H1 (cell line): ENCODE measurements at regions not wholly inside any gene's neighbourhood (a gene's known extent, or its start where the extent isn't known, plus 50 kb on each side); places are given as distances from the start of the nearest gene placed in this dataset.

Experiments used
- CTCF ChIA-PET: fragments of 300-600 bp; sonication (Branson Sonifier 250); formaldehyde crosslinking; loops from one replicate; lab custom pipeline; 2021; ENCODE audit not compliant: partially characterized antibody; lab: Charles Lee
- POLR2A ChIA-PET: fragments of 300-600 bp; sonication (Branson Sonifier 250); formaldehyde crosslinking; loops from one replicate; lab custom pipeline; 2021; ENCODE audit warnings: inconsistent platforms; ENCODE audit not compliant: partially characterized antibody; lab: Charles Lee
- DNase-seq, 2 experiments: peaks; one replicate each; pipeline versions ENCODE4 v3.0.0 to v3.0.0-alpha.2; 2010 to 2022; ENCODE audit warnings: low spot score in 2 of 2, low read depth in 1 of 2, mixed read lengths in 1 of 2
- FAIRE-seq: peaks from 2 replicates; lab custom pipeline; 2011; peaks lifted over from hg19 to GRCh38; lab: Jason Lieb, UNC
- H2AFZ ChIP-seq: 2 replicates; pipeline ENCODE4 v1.8.1; 2012; ENCODE audit warnings: low read length, inconsistent platforms
- H2AK5ac ChIP-seq: 2 replicates; pipeline ENCODE4 v1.6.1; 2013; ENCODE audit warnings: low read depth, low read length
- H2BK120ac ChIP-seq: replicated peaks from 2 replicates; pipeline ENCODE3; 2013; ENCODE audit warnings: low read depth, low read length, inconsistent platforms
- H2BK12ac ChIP-seq: 2 replicates; pipeline ENCODE4 v1.6.1; 2013; ENCODE audit warnings: low read depth, low read length
- H2BK15ac ChIP-seq: 2 replicates; pipeline ENCODE4 v1.6.1; 2013; ENCODE audit warnings: low read length
- H2BK20ac ChIP-seq: 2 replicates; pipeline ENCODE4 v1.6.1; 2013; ENCODE audit warnings: low read length
- H2BK5ac ChIP-seq: 2 replicates; pipeline ENCODE4 v1.6.1; 2013; ENCODE audit warnings: low read depth, low read length
- H3K14ac ChIP-seq: 2 replicates; pipeline ENCODE4 v1.6.1; 2013; ENCODE audit warnings: inconsistent platforms; ENCODE audit not compliant: insufficient read length
- H3K18ac ChIP-seq: 2 replicates; pipeline ENCODE4 v1.6.1; 2013; ENCODE audit warnings: low read length; ENCODE audit errors: extremely low read depth
- H3K23ac ChIP-seq: 2 replicates; pipeline ENCODE4 v1.6.1; 2013; ENCODE audit warnings: inconsistent platforms; ENCODE audit not compliant: insufficient read length
- H3K23me2 ChIP-seq: 2 replicates; pipeline ENCODE4 v1.6.1; 2013; ENCODE audit warnings: low read depth, low read length
- H3K27ac ChIP-seq: 2 replicates; pipeline ENCODE4 v1.6.1; 2011; ENCODE audit warnings: low read depth, low read length, inconsistent platforms
- H3K27me3 ChIP-seq, 4 experiments: replicated peaks in 1 of 4; 1 replicate in 1 of 4; 2 replicates in 3 of 4; pipeline versions ENCODE4 v1.6.1 to v1.8.1; 2011 to 2013; ENCODE audit warnings: low read length in 3 of 4, mild to moderate bottlenecking in 3 of 4, inconsistent platforms in 2 of 4, mixed read lengths in 2 of 4, moderate library complexity in 1 of 4; ENCODE audit not compliant: control insufficient read depth in 3 of 4, insufficient read depth in 3 of 4; ENCODE audit errors: extremely low read depth in 1 of 4
- H3K36me3 ChIP-seq, 4 experiments: 2 replicates each; pipeline versions ENCODE4 v1.6.1 to v1.8.1; 2011 to 2013; ENCODE audit warnings: mild to moderate bottlenecking in 4 of 4, low read length in 3 of 4, moderate library complexity in 2 of 4, control low read depth in 1 of 4, inconsistent platforms in 1 of 4; ENCODE audit not compliant: insufficient read depth in 4 of 4, control insufficient read depth in 2 of 4
- H3K4ac ChIP-seq: replicated peaks from 2 replicates; pipeline ENCODE3; 2013; ENCODE audit warnings: low read length, low read depth, mixed read lengths, inconsistent platforms; ENCODE audit not compliant: insufficient read length
- H3K4me1 ChIP-seq, 4 experiments: replicated peaks in 1 of 4; 1 replicate in 1 of 4; 2 replicates in 3 of 4; pipeline versions ENCODE4 v1.6.1 to v1.8.1; 2011 to 2013; ENCODE audit warnings: low read length in 3 of 4, inconsistent platforms in 2 of 4, mixed read lengths in 1 of 4; ENCODE audit not compliant: insufficient read depth in 4 of 4, control insufficient read depth in 3 of 4
- H3K4me2 ChIP-seq, 2 experiments: 2 replicates each; pipeline versions ENCODE4 v1.6.1 to v1.8.1; 2011 to 2013; ENCODE audit warnings: low read depth in 2 of 2, low read length in 2 of 2, control low read depth in 1 of 2, inconsistent platforms in 1 of 2, mild to moderate bottlenecking in 1 of 2; ENCODE audit not compliant: insufficient read depth in 1 of 2
- H3K4me3 ChIP-seq, 4 experiments: fragments of 200-600, 300-600 bp in 1 of 4; sonication (generic), shearing (Covaris generic), sonication (Bioruptor Twin) in 1 of 4; 2 replicates each; pipeline versions ENCODE4 v1.5.1 to v1.8.1; 2011 to 2016; ENCODE audit warnings: low read length in 4 of 4, low read depth in 3 of 4, control low read depth in 2 of 4, inconsistent platforms in 2 of 4, mild to moderate bottlenecking in 2 of 4, mixed read lengths in 1 of 4, moderate library complexity in 1 of 4; ENCODE audit not compliant: insufficient read depth in 2 of 4; ENCODE audit errors: extremely low read depth in 1 of 4
- H3K56ac ChIP-seq: replicated peaks from 2 replicates; pipeline ENCODE3; 2013; ENCODE audit warnings: low read depth, mild to moderate bottlenecking, mixed read lengths, low read length, inconsistent platforms; ENCODE audit not compliant: insufficient read length
- H3K79me1 ChIP-seq: 2 replicates; pipeline ENCODE4 v1.6.1; 2013; ENCODE audit warnings: low read depth, low read length, control low read depth
- H3K79me2 ChIP-seq, 2 experiments: 2 replicates each; pipeline versions ENCODE4 v1.6.1 to v1.8.1; 2012 to 2013; ENCODE audit warnings: low read length in 2 of 2, mild to moderate bottlenecking in 2 of 2, inconsistent platforms in 1 of 2; ENCODE audit not compliant: insufficient read depth in 2 of 2, control insufficient read depth in 1 of 2
- H3K9ac ChIP-seq, 4 experiments: replicated peaks in 1 of 4; 1 replicate in 1 of 4; 2 replicates in 3 of 4; pipeline versions ENCODE4 v1.6.1 to v1.8.1; 2011 to 2013; ENCODE audit warnings: low read depth in 3 of 4, low read length in 3 of 4, control low read depth in 2 of 4, mild to moderate bottlenecking in 2 of 4, moderate library complexity in 2 of 4, inconsistent platforms in 1 of 4; ENCODE audit errors: extremely low read depth in 1 of 4
- H3K9me3 ChIP-seq, 2 experiments: 2 replicates each; pipeline versions ENCODE4 v1.6.1 to v1.8.1; 2012 to 2013; ENCODE audit warnings: mild to moderate bottlenecking in 2 of 2, moderate library complexity in 2 of 2, control low read depth in 1 of 2, inconsistent platforms in 1 of 2, low read depth in 1 of 2, low read length in 1 of 2, mixed read lengths in 1 of 2; ENCODE audit not compliant: insufficient read depth in 2 of 2
- H4K20me1 ChIP-seq, 2 experiments: replicated peaks in 1 of 2; 2 replicates each; pipeline versions ENCODE3 to v1.8.1; 2011 to 2013; ENCODE audit warnings: inconsistent platforms in 2 of 2, low read length in 2 of 2, mild to moderate bottlenecking in 1 of 2; ENCODE audit not compliant: insufficient read depth in 2 of 2, control insufficient read depth in 1 of 2
- H4K5ac ChIP-seq: 2 replicates; pipeline ENCODE4 v1.6.1; 2013; ENCODE audit warnings: low read length, low read depth, mixed read lengths, inconsistent platforms; ENCODE audit not compliant: insufficient read length
- H4K8ac ChIP-seq: 2 replicates; pipeline ENCODE4 v1.8.0; 2013; ENCODE audit warnings: mild to moderate bottlenecking, moderate library complexity, low read length, inconsistent platforms; ENCODE audit not compliant: insufficient read depth; ENCODE audit errors: extremely low read depth
- H4K91ac ChIP-seq: replicated peaks from 2 replicates; pipeline ENCODE3; 2013; ENCODE audit warnings: low read length, mixed read lengths, inconsistent platforms; ENCODE audit not compliant: insufficient read length
- HDAC2 ChIP-seq, 2 experiments: fragments of 300-600 bp in 1 of 2; sonication (generic) in 1 of 2; IDR thresholded peaks; 2 replicates each; pipeline ENCODE4 v1.6.1; 2011 to 2012; ENCODE audit warnings: low read depth in 2 of 2, low read length in 2 of 2, mild to moderate bottlenecking in 2 of 2, moderate library complexity in 2 of 2, borderline replicate concordance in 1 of 2, inconsistent platforms in 1 of 2
- JUND ChIP-seq: IDR thresholded peaks from 2 replicates; pipeline ENCODE4 v1.6.1; 2011; ENCODE audit warnings: mild to moderate bottlenecking, improper control_type of control experiment, low read length
- MAFK ChIP-seq: IDR thresholded peaks from 2 replicates; pipeline ENCODE4 v1.6.1; 2012; ENCODE audit warnings: low read depth, mild to moderate bottlenecking, improper control_type of control experiment, low read length
- NRF1 ChIP-seq: IDR thresholded peaks from 2 replicates; pipeline ENCODE4 v1.6.1; 2011; ENCODE audit warnings: mild to moderate bottlenecking, low read depth, low read length, improper control_type of control experiment
- RAD21 ChIP-seq, 2 experiments: IDR thresholded peaks in 1 of 2; conservative IDR thresholded peaks in 1 of 2; 2 replicates each; pipeline ENCODE4 v1.6.1; 2011; ENCODE audit warnings: low read depth in 2 of 2, low read length in 2 of 2, improper control_type of control experiment in 1 of 2, inconsistent platforms in 1 of 2, mild to moderate bottlenecking in 1 of 2, moderate library complexity in 1 of 2
- RFX5 ChIP-seq: IDR thresholded peaks from 2 replicates; pipeline ENCODE4 v1.6.1; 2011; ENCODE audit warnings: low read depth, low read length, improper control_type of control experiment, borderline replicate concordance
- SIRT6 ChIP-seq: IDR thresholded peaks from one replicate; pipeline ENCODE4 v1.7.1; 2012; ENCODE audit warnings: low read length, inconsistent platforms
- SP1 ChIP-seq: IDR thresholded peaks from 2 replicates; pipeline ENCODE4 v1.6.1; 2011; ENCODE audit warnings: low read depth, low read length
- SP4 ChIP-seq: IDR thresholded peaks from 2 replicates; pipeline ENCODE4 v1.6.1; 2012; ENCODE audit warnings: low read length, inconsistent platforms
- TAF7 ChIP-seq: optimal IDR thresholded peaks from 2 replicates; pipeline ENCODE3; 2011; ENCODE audit warnings: low read depth, mild to moderate bottlenecking, inconsistent platforms, low read length, moderate library complexity, borderline replicate concordance
- TCF12 ChIP-seq: IDR thresholded peaks from 2 replicates; pipeline ENCODE4 v1.6.1; 2011; ENCODE audit warnings: low read depth, mild to moderate bottlenecking, low read length
- YY1 ChIP-seq: IDR thresholded peaks from 2 replicates; pipeline ENCODE4 v1.6.1; 2011; ENCODE audit warnings: low read depth, mild to moderate bottlenecking, low read length
- WGBS, 2 experiments: shearing (Covaris generic) in 1 of 2; methylation state at CpG; one replicate each; pipeline versions ENCODE4 v1.1.6 to v1.1.7; 2013 to 2015; ENCODE audit warnings: low lambda C conversion rate in 2 of 2, mixed read lengths in 2 of 2, inconsistent platforms in 1 of 2, low coverage in 1 of 2, missing lambda C conversion rate in 1 of 2; ENCODE audit not compliant: insufficient replicate concordance in 2 of 2, insufficient coverage in 1 of 2, insufficient read length in 1 of 2; ENCODE audit errors: extremely low coverage in 1 of 2, missing lambda C conversion rate in 1 of 2; 5-methylcytosine and 5-hydroxymethylcytosine counted together
- TF ChIP-seq, protein P1 (sequence below): IDR thresholded peaks from 2 replicates; pipeline ENCODE4 v1.6.1; 2012; ENCODE audit warnings: low read length, inconsistent platforms

DNA sequence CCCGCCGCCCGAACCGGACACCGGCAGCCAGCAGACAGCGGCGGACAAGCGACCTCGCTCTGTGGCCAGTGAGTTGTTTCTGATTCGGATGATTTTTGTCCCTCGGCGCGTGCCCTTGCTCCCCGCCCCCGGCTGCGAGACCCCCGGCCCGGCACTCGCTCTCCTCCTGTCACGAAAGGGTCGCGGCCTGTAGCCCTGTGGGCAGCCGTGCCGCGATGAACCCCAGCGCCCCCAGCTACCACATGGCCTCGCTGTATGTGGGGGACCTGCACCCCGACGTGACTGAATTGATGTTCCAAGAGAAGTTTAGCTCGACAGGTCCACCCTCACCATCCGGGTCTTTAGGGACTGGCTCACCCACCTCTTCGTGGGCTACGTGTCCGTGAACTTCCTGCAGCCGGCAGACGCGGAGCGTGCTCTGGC lies 1257.5 kb upstream of the ACVR2A start:
- H3K27me3 ChIP-seq, result peaks cover 0 to 1% (median 0%) of the 10 kb centered on the region in 4 experiments; a peak in 1 of 7 replicates
- H3K23ac ChIP-seq, result no peak overlapping the region
- H3K4me3 ChIP-seq, result no peak overlapping the region
- ChIA-PET POLR2A (no interaction called here), CTCF (interaction anchor here (0.8 kb wide), 1 partner anchor 31 kb away, joined by 3 read pairs; no protein-coding TSS in a partner anchor)
- no peak overlapping the region for H2AFZ ChIP-seq
- DNase-seq (no peak), FAIRE-seq (no peak)
- no peak overlapping the region for H3K18ac ChIP-seq
- no peak overlapping the region for H3K4ac ChIP-seq
- no peak overlapping the region for H3K56ac ChIP-seq
- H2BK120ac ChIP-seq, result no peak overlapping the region
- 95% methylated on average over 21 of the region's 38 CpGs; no CpG with 5 or more reads in 1 of the 2 experiments for WGBS, 2 experiments
- no peak overlapping the region for H3K14ac ChIP-seq
- H3K79me2 ChIP-seq, result no peaks in the 10 kb centered on the region
- no peaks in the 10 kb centered on the region for H4K20me1 ChIP-seq
- 0 out of 2 replicates have a peak overlapping the region, but pooled peaks have one; percentile 42 for H4K8ac ChIP-seq
- no peak overlapping the region for H3K9ac ChIP-seq
- no peak overlapping the region; the same call in 1 of the 2 replicates for H2BK15ac ChIP-seq
- H2BK5ac ChIP-seq, result no peak overlapping the region
- no peak overlapping the region for H3K4me2 ChIP-seq
- H3K27ac ChIP-seq, result no peak overlapping the region
- H4K91ac ChIP-seq, result no peak overlapping the region
- H3K79me1 ChIP-seq, result no peaks in the 10 kb centered on the region
- no peak overlapping the region for H4K5ac ChIP-seq
- no peak overlapping the region for H2BK20ac ChIP-seq
- H2BK12ac ChIP-seq, result peak overlapping the region; percentile 62; the same call in 1 of the 2 replicates
- peaks cover 0 to 8% (median 1%) of the 10 kb centered on the region in 4 experiments; a peak in 1 of 7 replicates for H3K4me1 ChIP-seq
- no peaks in the 10 kb centered on the region for H3K36me3 ChIP-seq
- H3K23me2 ChIP-seq, result no peaks in the 10 kb centered on the region; the same call in 1 of the 2 replicates
- no peak overlapping the region for H2AK5ac ChIP-seq
- peaks cover 0 to 4% of the 10 kb centered on the region in 2 experiments; a peak in 1 of 4 replicates for H3K9me3 ChIP-seq
- TF ChIP-seq TCF12, result no peak
- TF ChIP-seq MAFK, result no peak
- no peak for TF ChIP-seq NRF1
- TF ChIP-seq SIRT6, result no peak
- TF ChIP-seq, protein P1, sequence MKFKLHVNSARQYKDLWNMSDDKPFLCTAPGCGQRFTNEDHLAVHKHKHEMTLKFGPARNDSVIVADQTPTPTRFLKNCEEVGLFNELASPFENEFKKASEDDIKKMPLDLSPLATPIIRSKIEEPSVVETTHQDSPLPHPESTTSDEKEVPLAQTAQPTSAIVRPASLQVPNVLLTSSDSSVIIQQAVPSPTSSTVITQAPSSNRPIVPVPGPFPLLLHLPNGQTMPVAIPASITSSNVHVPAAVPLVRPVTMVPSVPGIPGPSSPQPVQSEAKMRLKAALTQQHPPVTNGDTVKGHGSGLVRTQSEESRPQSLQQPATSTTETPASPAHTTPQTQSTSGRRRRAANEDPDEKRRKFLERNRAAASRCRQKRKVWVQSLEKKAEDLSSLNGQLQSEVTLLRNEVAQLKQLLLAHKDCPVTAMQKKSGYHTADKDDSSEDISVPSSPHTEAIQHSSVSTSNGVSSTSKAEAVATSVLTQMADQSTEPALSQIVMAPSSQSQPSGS, result no peak
- TF ChIP-seq TAF7, result no peak
- TF ChIP-seq SP1, result no peak
- no peak for TF ChIP-seq RAD21 (IDR thresholded peaks at IDR 0.05 in 1 of 2, conservative IDR thresholded peaks at IDR 0.05 in 1 of 2; ENCODE audit: low read depth in 2 of 2, low read length in 2 of 2)
- TF ChIP-seq HDAC2 (IDR thresholded peaks at IDR 0.05; ENCODE audit: borderline replicate concordance in 1 of 2, low read depth in 2 of 2, low read length in 2 of 2), result no peak
- TF ChIP-seq RFX5, result no peak
- no peak for TF ChIP-seq YY1
- TF ChIP-seq JUND, result no peak
- no peak for TF ChIP-seq SP4
